ENCODE measurements at regions not wholly inside any gene's neighbourhood (a gene's known extent, or its start where the extent isn't known, plus 50 kb on each side); places are given as distances from the start of the nearest gene placed in this dataset.

DNA sequence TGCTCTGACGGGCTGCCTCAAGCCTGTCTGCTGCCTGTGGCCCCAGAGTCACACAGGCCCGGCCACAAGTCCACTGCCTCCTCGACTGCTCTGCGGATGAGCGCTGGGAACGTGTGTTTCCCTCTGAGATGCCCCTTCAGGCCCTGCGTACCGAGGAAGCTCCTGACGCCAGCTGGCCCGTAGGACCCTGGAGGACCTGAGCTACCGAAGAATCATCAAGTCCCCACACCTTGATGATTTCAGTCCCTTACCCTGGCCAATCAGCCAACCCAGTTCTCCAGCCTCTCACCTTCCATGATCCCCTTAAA lies 96.6 kb upstream of the LRPAP1 start:
- TF ChIP-seq, protein P1, sequence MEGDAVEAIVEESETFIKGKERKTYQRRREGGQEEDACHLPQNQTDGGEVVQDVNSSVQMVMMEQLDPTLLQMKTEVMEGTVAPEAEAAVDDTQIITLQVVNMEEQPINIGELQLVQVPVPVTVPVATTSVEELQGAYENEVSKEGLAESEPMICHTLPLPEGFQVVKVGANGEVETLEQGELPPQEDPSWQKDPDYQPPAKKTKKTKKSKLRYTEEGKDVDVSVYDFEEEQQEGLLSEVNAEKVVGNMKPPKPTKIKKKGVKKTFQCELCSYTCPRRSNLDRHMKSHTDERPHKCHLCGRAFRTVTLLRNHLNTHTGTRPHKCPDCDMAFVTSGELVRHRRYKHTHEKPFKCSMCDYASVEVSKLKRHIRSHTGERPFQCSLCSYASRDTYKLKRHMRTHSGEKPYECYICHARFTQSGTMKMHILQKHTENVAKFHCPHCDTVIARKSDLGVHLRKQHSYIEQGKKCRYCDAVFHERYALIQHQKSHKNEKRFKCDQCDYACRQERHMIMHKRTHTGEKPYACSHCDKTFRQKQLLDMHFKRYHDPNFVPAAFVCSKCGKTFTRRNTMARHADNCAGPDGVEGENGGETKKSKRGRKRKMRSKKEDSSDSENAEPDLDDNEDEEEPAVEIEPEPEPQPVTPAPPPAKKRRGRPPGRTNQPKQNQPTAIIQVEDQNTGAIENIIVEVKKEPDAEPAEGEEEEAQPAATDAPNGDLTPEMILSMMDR (conservative IDR thresholded peaks at IDR 0.05 in 1 of 2, IDR thresholded peaks at IDR 0.05 in 1 of 2; ENCODE audit: extremely low read depth in 1 of 2, insufficient read depth in 1 of 2, low read depth in 1 of 2, low read length in 2 of 2), result no peak
- TF ChIP-seq EZH2 (IDR thresholded peaks at IDR 0.05; ENCODE audit: borderline replicate concordance, low read length), result no peak
